ENCODE measurements at regions not wholly inside any gene's neighbourhood (a gene's known extent, or its start where the extent isn't known, plus 50 kb on each side); places are given as distances from the start of the nearest gene placed in this dataset.

- TF ChIP-seq BHLHE40 (IDR thresholded peaks at IDR 0.05; ENCODE audit: borderline replicate concordance) (no peak), ELF4 (IDR thresholded peaks at IDR 0.05) (no peak), FOXM1 (IDR thresholded peaks at IDR 0.05; ENCODE audit: borderline replicate concordance) (no peak), ARNT (IDR thresholded peaks at IDR 0.05) (no peak), FOXK2 (IDR thresholded peaks at IDR 0.05) (no peak), SP1 (IDR thresholded peaks at IDR 0.05) (no peak), NFRKB (IDR thresholded peaks at IDR 0.05) (no peak), ZNF384 (IDR thresholded peaks at IDR 0.05) (no peak), FOXA1 (IDR thresholded peaks at IDR 0.05) (no peak), CTBP1 (IDR thresholded peaks at IDR 0.05; ENCODE audit: borderline replicate concordance) (no peak)
Measured at GRCh38 chr3:148211725-148212124, 486.0 kb upstream of the AGTR1 start.

All from HEK293T (cell line).